Lower leg skin (tissue), 4 donors: ENCODE measurements at regions not wholly inside any gene's neighbourhood (a gene's known extent, or its start where the extent isn't known, plus 50 kb on each side); places are given as distances from the start of the nearest gene placed in this dataset.

Source experiments
- DNase-seq, 2 donors: peaks; one replicate each; pipeline ENCODE4 v3.0.0-alpha.2; 2019; ENCODE audit warnings: low spot score in 2 of 2
- H3K4me3 ChIP-seq: fragments of 200-600 bp; sonication (generic); 2 replicates; pipeline ENCODE4 v1.5.1; 2017; ENCODE audit warnings: mild to moderate bottlenecking, low read depth; ENCODE audit not compliant: poor library complexity, severe bottlenecking
- POLR2A ChIP-seq, 2 donors: fragments of 450-650 bp; IDR thresholded peaks; one replicate each; pipeline ENCODE4 v1.6.1; 2016 to 2017; ENCODE audit warnings: antibody characterized with exemption in 2 of 2, mild to moderate bottlenecking in 1 of 2, moderate library complexity in 1 of 2
- WGBS, 2 donors: methylation state at CpG; one replicate each; pipeline ENCODE4 v1.1.5; 2018; 5-methylcytosine and 5-hydroxymethylcytosine counted together
- intact Hi-C: fragments of 100-400 bp; cut with DNase I; formaldehyde crosslinking; loops from one replicate; pipeline ENCODE4 v1.15.0; 2023; ENCODE audit warnings: low total_unique reads
- TF ChIP-seq, protein P1 (sequence below), 3 donors: fragments of 450-650 bp; IDR thresholded peaks; one replicate each; pipeline ENCODE4 v1.5.1; 2016; ENCODE audit warnings: antibody characterized with exemption in 3 of 3, mild to moderate bottlenecking in 3 of 3, moderate library complexity in 2 of 3

DNA sequence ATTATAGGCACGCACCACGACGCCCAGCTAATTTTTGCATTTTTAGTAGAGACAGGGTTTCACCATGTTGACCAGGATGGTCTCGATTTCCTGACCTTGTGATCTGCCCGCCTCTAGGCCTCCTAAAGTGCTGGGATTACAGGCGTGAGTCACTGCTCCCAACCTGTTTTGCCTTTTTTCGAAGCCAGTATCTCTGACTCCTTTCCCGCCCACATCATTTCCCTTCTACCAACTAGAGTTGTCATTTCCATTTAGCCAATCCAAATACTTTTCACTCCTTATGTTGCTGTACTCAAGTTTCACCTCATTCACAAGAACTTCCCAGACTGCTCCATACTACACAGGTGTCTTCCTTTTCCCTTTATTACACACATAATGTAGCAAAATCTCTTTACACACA, 502.6 kb upstream of the CDH6 start:
- TF ChIP-seq, protein P1, sequence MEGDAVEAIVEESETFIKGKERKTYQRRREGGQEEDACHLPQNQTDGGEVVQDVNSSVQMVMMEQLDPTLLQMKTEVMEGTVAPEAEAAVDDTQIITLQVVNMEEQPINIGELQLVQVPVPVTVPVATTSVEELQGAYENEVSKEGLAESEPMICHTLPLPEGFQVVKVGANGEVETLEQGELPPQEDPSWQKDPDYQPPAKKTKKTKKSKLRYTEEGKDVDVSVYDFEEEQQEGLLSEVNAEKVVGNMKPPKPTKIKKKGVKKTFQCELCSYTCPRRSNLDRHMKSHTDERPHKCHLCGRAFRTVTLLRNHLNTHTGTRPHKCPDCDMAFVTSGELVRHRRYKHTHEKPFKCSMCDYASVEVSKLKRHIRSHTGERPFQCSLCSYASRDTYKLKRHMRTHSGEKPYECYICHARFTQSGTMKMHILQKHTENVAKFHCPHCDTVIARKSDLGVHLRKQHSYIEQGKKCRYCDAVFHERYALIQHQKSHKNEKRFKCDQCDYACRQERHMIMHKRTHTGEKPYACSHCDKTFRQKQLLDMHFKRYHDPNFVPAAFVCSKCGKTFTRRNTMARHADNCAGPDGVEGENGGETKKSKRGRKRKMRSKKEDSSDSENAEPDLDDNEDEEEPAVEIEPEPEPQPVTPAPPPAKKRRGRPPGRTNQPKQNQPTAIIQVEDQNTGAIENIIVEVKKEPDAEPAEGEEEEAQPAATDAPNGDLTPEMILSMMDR (IDR thresholded peaks at IDR 0.05), result no peak
- TF ChIP-seq POLR2A (IDR thresholded peaks at IDR 0.05), result no peak
- intact Hi-C loops, result no loop called here
- H3K4me3 ChIP-seq, result no peak overlapping the region
- WGBS, 2 donors, result 85 to 86% methylated on average over 8 of the region's 8 CpGs
- no peak for DNase-seq

DNA sequence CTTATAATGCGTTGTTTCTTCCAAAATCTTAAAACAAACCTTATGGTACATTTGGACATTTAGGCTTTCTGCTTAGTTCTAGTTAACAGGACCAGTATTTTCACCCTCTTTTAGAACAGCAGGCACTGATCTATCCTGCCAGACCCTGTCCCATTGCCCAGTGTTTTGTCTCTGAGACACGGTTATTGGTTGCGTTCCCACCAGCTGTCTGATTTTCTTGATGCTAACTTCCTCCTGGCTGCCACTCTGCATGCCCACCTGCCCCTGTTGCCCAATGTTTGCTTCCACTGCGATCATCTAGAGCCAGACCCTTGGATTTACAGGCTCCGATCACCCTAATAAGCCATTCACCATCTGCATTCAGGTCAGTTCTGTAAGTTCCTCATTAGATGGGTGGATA, 506.0 kb upstream of the CDH6 start:
- 64 to 72% methylated on average over 5 of the region's 5 CpGs for WGBS, 2 donors
- intact Hi-C loops, result no loop called here
- no peak overlapping the region for H3K4me3 ChIP-seq
- no peak for DNase-seq
- TF ChIP-seq, protein P1 (IDR thresholded peaks at IDR 0.05), result no peak
- no peak for TF ChIP-seq POLR2A (IDR thresholded peaks at IDR 0.05)

DNA sequence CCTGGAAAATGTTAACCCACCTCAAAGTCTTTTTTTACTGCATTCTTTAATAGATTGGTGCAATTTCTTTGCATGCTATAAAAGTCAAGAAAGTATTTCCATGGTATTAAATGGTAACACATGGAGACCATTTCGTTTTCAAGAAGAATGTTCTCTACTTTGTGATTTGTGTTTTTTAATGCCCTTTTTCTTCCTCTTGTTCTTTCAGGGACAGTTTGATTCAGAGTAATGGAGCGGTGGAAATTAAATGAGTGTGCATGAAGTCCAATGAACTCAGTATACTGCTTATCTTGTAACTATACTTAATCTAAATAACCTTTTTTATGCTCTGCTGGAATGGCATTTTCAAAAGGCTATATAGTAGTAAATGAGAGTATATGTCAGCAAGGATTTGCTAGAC, 507.0 kb upstream of the CDH6 start:
- DNase-seq, result no peak
- TF ChIP-seq, protein P1 (IDR thresholded peaks at IDR 0.05), result no peak
- TF ChIP-seq POLR2A (IDR thresholded peaks at IDR 0.05), result no peak
- intact Hi-C loops, result no loop called here
- no peak overlapping the region for H3K4me3 ChIP-seq
- WGBS, 2 donors, result 52 to 62% methylated on average over 2 of the region's 2 CpGs

DNA sequence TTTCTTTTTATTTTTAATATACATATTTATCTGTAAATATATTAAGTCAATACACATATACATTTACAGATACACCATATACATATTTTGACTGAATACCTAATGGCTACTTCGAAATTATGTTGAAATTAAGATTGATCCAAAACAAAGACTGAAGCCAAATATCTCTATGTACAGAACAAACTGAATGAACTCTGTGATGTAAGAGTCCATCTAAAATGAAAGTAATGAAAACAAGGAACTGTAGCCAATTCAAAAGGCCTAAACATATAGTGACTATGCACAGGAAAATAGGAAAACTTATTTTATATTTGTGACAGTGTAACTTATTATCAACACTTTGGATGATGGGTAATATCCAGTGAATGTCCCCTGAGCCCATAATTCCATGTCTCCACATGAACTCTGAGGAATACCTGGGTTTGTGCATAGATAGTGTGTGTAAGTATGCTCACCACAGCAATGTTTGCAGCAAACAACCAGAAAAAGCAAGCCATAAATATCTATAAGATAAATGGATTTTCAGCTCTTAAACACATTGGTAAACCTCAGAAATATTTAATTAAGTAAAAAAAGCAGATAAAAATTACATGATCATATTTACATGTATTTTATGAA, 517.2 kb upstream of the CDH6 start:
- TF ChIP-seq POLR2A (IDR thresholded peaks at IDR 0.05), result no peak
- TF ChIP-seq, protein P1 (IDR thresholded peaks at IDR 0.05), result no peak
- H3K4me3 ChIP-seq, result no peak overlapping the region
- WGBS, 2 donors, result 67 to 70% methylated on average over 1 of the region's 1 CpG
- intact Hi-C loops, result no loop called here
- no peak for DNase-seq

GRCh38 chr5:30667293-30667692, 526.2 kb upstream of the CDH6 start:
- intact Hi-C loops, result loop anchor here (10.0 kb wide), 1 partner anchor 462 kb away; no protein-coding TSS in a partner anchor
- H3K4me3 ChIP-seq, result no peak overlapping the region
- 58 to 79% methylated on average over 1 of the region's 1 CpG for WGBS, 2 donors
- no peak for DNase-seq
- TF ChIP-seq POLR2A (IDR thresholded peaks at IDR 0.05), result no peak
- TF ChIP-seq, protein P1 (IDR thresholded peaks at IDR 0.05), result no peak

DNA sequence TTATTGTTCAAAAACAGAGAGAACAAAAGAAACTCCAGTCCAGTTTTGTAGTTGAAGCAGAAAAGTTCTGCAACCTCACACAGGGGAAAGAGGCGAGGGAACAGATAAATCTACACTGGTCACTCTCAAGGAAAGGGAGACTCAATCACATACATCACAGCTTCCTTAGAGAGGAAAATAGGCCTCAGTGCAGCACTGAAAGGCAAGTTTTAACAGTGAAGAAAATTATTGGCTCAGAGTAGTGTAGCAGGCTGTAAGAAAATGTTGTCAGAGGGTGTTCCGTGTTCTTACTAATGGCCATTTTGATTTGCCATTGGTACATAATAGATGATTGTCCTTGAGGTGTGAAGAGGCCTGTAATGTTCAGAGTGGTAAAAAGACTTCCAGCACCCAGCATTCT, 530.0 kb upstream of the CDH6 start:
- intact Hi-C loops, result loop anchor here (10.0 kb wide), 1 partner anchor 459 kb away; no protein-coding TSS in a partner anchor
- no peak overlapping the region for H3K4me3 ChIP-seq
- WGBS, 2 donors, result 70 to 79% methylated on average over 2 of the region's 2 CpGs
- no peak for DNase-seq
- TF ChIP-seq, protein P1 (IDR thresholded peaks at IDR 0.05), result no peak
- no peak for TF ChIP-seq POLR2A (IDR thresholded peaks at IDR 0.05)
